K562 (cell line): ENCODE measurements at regions not wholly inside any gene's neighbourhood (a gene's known extent, or its start where the extent isn't known, plus 50 kb on each side); places are given as distances from the start of the nearest gene placed in this dataset.

Source experiments
- MYC ChIP-seq, 2 experiments: fragments of 250-450 bp in 1 of 2; sonication (Bioruptor Pico) in 1 of 2; IDR thresholded peaks; 2 replicates each; pipeline versions ENCODE4 v1.5.1 to v1.6.1; 2012 to 2021; ENCODE audit warnings: low read depth in 2 of 2, borderline replicate concordance in 1 of 2, improper control_type of control experiment in 1 of 2, low read length in 1 of 2, mild to moderate bottlenecking in 1 of 2, moderate library complexity in 1 of 2
- SMAD3 ChIP-seq: fragments of 450-650 bp; formaldehyde crosslinking; conservative IDR thresholded peaks from 2 replicates; pipeline ENCODE4 v1.4.0; 2020; ENCODE audit warnings: mild to moderate bottlenecking
- TAF1 ChIP-seq: IDR thresholded peaks from 2 replicates; pipeline ENCODE4 v1.6.1; 2011; ENCODE audit warnings: mild to moderate bottlenecking, low read length, moderate library complexity; ENCODE audit not compliant: insufficient read depth, control insufficient read depth, severe bottlenecking; ENCODE audit errors: extremely low read depth
- ZBTB1 ChIP-seq: sonication (generic); formaldehyde crosslinking; IDR thresholded peaks from 2 replicates; pipeline ENCODE4 v1.8.1; 2023; ENCODE audit warnings: missing genetic modification reagents, low read depth, mild to moderate bottlenecking, borderline replicate concordance
- ZNF143 ChIP-seq: sonication (generic); formaldehyde crosslinking; IDR thresholded peaks from 2 replicates; pipeline ENCODE4 v1.9.0; 2022; ENCODE audit warnings: mild to moderate bottlenecking, missing genetic modification reagents
- TF ChIP-seq, protein P1 (sequence below): sonication (generic); formaldehyde crosslinking; IDR thresholded peaks from 2 replicates; pipeline ENCODE4 v1.8.1; 2023; ENCODE audit warnings: mild to moderate bottlenecking, missing genetic modification reagents
- TF ChIP-seq, protein P2 (sequence below): sonication (generic); IDR thresholded peaks from 2 replicates; pipeline ENCODE4 v1.6.1; 2016
- TF ChIP-seq, protein P3 (sequence below): fragments of 200-600 bp; sonication (generic); IDR thresholded peaks from one replicate; pipeline ENCODE4 v1.6.1; 2012; ENCODE audit warnings: mild to moderate bottlenecking, low read depth, low read length, inconsistent platforms

DNA sequence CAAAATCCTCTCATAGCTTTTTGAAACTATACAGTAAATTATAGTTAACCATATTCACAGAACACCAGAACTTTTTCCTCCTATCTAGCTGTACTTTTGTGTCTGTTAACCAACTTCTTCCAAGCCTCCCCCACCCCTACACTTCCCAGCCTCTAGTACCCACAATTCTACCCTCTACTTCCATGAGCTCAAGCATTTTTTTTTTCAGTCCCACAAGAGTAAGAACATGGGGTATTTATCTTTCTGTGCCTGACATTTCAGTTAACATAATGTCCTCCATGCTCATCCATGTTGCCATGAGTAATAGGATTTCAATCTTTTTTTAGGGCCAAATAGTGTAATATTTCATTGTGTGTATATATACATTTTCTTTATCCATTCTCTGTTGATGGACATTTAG lies 128.3 kb upstream of the MAN2A1 start (continued):
- TF ChIP-seq, protein P1, sequence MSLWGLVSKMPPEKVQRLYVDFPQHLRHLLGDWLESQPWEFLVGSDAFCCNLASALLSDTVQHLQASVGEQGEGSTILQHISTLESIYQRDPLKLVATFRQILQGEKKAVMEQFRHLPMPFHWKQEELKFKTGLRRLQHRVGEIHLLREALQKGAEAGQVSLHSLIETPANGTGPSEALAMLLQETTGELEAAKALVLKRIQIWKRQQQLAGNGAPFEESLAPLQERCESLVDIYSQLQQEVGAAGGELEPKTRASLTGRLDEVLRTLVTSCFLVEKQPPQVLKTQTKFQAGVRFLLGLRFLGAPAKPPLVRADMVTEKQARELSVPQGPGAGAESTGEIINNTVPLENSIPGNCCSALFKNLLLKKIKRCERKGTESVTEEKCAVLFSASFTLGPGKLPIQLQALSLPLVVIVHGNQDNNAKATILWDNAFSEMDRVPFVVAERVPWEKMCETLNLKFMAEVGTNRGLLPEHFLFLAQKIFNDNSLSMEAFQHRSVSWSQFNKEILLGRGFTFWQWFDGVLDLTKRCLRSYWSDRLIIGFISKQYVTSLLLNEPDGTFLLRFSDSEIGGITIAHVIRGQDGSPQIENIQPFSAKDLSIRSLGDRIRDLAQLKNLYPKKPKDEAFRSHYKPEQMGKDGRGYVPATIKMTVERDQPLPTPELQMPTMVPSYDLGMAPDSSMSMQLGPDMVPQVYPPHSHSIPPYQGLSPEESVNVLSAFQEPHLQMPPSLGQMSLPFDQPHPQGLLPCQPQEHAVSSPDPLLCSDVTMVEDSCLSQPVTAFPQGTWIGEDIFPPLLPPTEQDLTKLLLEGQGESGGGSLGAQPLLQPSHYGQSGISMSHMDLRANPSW (CRISPR knock-in tag): no peak
- no peak for TF ChIP-seq ZBTB1
- TF ChIP-seq ZNF143 (CRISPR knock-in tag): no peak
- TF ChIP-seq, protein P2, sequence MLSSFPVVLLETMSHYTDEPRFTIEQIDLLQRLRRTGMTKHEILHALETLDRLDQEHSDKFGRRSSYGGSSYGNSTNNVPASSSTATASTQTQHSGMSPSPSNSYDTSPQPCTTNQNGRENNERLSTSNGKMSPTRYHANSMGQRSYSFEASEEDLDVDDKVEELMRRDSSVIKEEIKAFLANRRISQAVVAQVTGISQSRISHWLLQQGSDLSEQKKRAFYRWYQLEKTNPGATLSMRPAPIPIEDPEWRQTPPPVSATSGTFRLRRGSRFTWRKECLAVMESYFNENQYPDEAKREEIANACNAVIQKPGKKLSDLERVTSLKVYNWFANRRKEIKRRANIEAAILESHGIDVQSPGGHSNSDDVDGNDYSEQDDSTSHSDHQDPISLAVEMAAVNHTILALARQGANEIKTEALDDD: no peak
- TF ChIP-seq, protein P3, sequence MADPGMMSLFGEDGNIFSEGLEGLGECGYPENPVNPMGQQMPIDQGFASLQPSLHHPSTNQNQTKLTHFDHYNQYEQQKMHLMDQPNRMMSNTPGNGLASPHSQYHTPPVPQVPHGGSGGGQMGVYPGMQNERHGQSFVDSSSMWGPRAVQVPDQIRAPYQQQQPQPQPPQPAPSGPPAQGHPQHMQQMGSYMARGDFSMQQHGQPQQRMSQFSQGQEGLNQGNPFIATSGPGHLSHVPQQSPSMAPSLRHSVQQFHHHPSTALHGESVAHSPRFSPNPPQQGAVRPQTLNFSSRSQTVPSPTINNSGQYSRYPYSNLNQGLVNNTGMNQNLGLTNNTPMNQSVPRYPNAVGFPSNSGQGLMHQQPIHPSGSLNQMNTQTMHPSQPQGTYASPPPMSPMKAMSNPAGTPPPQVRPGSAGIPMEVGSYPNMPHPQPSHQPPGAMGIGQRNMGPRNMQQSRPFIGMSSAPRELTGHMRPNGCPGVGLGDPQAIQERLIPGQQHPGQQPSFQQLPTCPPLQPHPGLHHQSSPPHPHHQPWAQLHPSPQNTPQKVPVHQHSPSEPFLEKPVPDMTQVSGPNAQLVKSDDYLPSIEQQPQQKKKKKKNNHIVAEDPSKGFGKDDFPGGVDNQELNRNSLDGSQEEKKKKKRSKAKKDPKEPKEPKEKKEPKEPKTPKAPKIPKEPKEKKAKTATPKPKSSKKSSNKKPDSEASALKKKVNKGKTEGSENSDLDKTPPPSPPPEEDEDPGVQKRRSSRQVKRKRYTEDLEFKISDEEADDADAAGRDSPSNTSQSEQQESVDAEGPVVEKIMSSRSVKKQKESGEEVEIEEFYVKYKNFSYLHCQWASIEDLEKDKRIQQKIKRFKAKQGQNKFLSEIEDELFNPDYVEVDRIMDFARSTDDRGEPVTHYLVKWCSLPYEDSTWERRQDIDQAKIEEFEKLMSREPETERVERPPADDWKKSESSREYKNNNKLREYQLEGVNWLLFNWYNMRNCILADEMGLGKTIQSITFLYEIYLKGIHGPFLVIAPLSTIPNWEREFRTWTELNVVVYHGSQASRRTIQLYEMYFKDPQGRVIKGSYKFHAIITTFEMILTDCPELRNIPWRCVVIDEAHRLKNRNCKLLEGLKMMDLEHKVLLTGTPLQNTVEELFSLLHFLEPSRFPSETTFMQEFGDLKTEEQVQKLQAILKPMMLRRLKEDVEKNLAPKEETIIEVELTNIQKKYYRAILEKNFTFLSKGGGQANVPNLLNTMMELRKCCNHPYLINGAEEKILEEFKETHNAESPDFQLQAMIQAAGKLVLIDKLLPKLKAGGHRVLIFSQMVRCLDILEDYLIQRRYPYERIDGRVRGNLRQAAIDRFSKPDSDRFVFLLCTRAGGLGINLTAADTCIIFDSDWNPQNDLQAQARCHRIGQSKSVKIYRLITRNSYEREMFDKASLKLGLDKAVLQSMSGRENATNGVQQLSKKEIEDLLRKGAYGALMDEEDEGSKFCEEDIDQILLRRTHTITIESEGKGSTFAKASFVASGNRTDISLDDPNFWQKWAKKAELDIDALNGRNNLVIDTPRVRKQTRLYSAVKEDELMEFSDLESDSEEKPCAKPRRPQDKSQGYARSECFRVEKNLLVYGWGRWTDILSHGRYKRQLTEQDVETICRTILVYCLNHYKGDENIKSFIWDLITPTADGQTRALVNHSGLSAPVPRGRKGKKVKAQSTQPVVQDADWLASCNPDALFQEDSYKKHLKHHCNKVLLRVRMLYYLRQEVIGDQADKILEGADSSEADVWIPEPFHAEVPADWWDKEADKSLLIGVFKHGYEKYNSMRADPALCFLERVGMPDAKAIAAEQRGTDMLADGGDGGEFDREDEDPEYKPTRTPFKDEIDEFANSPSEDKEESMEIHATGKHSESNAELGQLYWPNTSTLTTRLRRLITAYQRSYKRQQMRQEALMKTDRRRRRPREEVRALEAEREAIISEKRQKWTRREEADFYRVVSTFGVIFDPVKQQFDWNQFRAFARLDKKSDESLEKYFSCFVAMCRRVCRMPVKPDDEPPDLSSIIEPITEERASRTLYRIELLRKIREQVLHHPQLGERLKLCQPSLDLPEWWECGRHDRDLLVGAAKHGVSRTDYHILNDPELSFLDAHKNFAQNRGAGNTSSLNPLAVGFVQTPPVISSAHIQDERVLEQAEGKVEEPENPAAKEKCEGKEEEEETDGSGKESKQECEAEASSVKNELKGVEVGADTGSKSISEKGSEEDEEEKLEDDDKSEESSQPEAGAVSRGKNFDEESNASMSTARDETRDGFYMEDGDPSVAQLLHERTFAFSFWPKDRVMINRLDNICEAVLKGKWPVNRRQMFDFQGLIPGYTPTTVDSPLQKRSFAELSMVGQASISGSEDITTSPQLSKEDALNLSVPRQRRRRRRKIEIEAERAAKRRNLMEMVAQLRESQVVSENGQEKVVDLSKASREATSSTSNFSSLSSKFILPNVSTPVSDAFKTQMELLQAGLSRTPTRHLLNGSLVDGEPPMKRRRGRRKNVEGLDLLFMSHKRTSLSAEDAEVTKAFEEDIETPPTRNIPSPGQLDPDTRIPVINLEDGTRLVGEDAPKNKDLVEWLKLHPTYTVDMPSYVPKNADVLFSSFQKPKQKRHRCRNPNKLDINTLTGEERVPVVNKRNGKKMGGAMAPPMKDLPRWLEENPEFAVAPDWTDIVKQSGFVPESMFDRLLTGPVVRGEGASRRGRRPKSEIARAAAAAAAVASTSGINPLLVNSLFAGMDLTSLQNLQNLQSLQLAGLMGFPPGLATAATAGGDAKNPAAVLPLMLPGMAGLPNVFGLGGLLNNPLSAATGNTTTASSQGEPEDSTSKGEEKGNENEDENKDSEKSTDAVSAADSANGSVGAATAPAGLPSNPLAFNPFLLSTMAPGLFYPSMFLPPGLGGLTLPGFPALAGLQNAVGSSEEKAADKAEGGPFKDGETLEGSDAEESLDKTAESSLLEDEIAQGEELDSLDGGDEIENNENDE: no peak
- TF ChIP-seq MYC (IDR thresholded peaks at IDR 0.05; ENCODE audit: low read depth, low read length): no peak
- no peak for TF ChIP-seq MYC (CRISPR knock-in tag; IDR thresholded peaks at IDR 0.05; ENCODE audit: borderline replicate concordance, low read depth)
- TF ChIP-seq TAF1: no peak
- TF ChIP-seq SMAD3 (CRISPR knock-in tag): no peak
